ENCODE measurements at regions not wholly inside any gene's neighbourhood (a gene's known extent, or its start where the extent isn't known, plus 50 kb on each side); places are given as distances from the start of the nearest gene placed in this dataset.

DNA sequence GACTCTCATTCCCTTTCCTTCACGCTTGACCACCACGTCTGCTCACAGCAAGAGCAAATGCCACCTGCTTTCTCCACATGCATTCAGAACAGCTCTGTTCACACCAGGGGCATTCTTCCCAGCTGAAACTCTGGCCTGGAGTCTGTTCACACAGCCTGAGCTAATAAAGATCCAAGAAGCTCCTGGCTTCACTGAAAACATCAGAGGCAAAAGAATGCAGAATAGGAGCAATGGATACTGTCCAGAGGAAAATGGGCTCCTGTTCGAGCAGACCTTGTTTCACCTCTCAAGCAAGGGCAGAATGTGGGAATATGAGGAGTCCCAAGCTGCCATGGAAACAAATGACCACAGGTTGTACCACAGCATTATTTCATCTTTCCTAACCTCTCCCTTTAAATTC is 402.7 kb upstream of the TNC start:
- Histone ChIP-seq H3K27ac (ENCODE audit: low read length) (no peak overlapping the region), H3K9me3 (ENCODE audit: control insufficient read depth, insufficient read depth, low read depth, low read length) (no peaks in the 10 kb centered on the region), H3K4me1 (ENCODE audit: control insufficient read depth, insufficient read depth, low read length) (no peaks in the 10 kb centered on the region), H3K4me3 (ENCODE audit: low read depth in 2 of 2, low read length in 2 of 2) (no peak overlapping the region), H3K27me3 (ENCODE audit: control insufficient read depth, insufficient read depth, low read length) (no peaks in the 10 kb centered on the region), H3K36me3 (ENCODE audit: control insufficient read depth, insufficient read depth, low read length) (no peaks in the 10 kb centered on the region)
- intact Hi-C loops (cut with micrococcal nuclease; ENCODE audit: unreplicated experiment) (loop anchor here (5.0 to 10.0 kb wide), 2 partner anchors 503 to 786 kb away; no protein-coding TSS in a partner anchor), in situ Hi-C loops (cut with HindIII; ENCODE audit: low pct_unique_long_range_greater_than_20kb, low sequenced_read_pairs) (no loop called here)
- DNase-seq (ENCODE audit: low read depth, low spot score): no peak
- CTCF ChIA-PET: no interaction called here
- BruUV-seq (replicated peaks): no TSS peak
- TF ChIP-seq, protein P1, sequence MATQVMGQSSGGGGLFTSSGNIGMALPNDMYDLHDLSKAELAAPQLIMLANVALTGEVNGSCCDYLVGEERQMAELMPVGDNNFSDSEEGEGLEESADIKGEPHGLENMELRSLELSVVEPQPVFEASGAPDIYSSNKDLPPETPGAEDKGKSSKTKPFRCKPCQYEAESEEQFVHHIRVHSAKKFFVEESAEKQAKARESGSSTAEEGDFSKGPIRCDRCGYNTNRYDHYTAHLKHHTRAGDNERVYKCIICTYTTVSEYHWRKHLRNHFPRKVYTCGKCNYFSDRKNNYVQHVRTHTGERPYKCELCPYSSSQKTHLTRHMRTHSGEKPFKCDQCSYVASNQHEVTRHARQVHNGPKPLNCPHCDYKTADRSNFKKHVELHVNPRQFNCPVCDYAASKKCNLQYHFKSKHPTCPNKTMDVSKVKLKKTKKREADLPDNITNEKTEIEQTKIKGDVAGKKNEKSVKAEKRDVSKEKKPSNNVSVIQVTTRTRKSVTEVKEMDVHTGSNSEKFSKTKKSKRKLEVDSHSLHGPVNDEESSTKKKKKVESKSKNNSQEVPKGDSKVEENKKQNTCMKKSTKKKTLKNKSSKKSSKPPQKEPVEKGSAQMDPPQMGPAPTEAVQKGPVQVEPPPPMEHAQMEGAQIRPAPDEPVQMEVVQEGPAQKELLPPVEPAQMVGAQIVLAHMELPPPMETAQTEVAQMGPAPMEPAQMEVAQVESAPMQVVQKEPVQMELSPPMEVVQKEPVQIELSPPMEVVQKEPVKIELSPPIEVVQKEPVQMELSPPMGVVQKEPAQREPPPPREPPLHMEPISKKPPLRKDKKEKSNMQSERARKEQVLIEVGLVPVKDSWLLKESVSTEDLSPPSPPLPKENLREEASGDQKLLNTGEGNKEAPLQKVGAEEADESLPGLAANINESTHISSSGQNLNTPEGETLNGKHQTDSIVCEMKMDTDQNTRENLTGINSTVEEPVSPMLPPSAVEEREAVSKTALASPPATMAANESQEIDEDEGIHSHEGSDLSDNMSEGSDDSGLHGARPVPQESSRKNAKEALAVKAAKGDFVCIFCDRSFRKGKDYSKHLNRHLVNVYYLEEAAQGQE (IDR thresholded peaks at IDR 0.05; ENCODE audit: insufficient read depth in 1 of 2, low read depth in 2 of 2, low read length in 1 of 2): no peak
- no peak for TF ChIP-seq SIN3A (IDR thresholded peaks at IDR 0.05; ENCODE audit: borderline replicate concordance, insufficient read depth, low read depth, low read length)
- no peak for TF ChIP-seq TCF7L2 (IDR thresholded peaks at IDR 0.05; ENCODE audit: low read depth, low read length)
- TF ChIP-seq, protein P2, sequence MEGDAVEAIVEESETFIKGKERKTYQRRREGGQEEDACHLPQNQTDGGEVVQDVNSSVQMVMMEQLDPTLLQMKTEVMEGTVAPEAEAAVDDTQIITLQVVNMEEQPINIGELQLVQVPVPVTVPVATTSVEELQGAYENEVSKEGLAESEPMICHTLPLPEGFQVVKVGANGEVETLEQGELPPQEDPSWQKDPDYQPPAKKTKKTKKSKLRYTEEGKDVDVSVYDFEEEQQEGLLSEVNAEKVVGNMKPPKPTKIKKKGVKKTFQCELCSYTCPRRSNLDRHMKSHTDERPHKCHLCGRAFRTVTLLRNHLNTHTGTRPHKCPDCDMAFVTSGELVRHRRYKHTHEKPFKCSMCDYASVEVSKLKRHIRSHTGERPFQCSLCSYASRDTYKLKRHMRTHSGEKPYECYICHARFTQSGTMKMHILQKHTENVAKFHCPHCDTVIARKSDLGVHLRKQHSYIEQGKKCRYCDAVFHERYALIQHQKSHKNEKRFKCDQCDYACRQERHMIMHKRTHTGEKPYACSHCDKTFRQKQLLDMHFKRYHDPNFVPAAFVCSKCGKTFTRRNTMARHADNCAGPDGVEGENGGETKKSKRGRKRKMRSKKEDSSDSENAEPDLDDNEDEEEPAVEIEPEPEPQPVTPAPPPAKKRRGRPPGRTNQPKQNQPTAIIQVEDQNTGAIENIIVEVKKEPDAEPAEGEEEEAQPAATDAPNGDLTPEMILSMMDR (IDR thresholded peaks at IDR 0.05): no peak
- no peak for TF ChIP-seq POLR2AphosphoS5 (IDR thresholded peaks at IDR 0.05; ENCODE audit: low read depth, low read length)
- POLR2A ChIA-PET: no interaction called here
- no peak for ATAC-seq

DNA sequence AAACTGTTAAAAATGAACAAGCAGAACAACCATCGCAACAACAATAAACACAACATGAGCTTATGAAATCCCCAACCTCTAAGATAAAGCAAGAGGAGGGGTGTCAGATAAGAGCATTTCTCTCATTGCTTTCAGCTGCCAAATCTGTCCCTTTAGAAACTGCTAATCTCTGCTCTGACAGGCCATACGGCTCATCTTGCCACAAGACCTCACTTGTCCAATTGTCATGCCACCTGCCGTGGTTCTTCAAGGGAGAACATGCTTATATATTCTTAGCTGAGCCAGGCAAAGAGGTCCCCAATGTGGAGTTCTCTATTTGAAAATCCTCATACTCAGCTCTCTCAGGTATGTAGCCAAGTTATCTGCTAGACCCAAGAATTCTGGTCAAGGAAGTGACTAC is 405.0 kb upstream of the TNC start:
- TF ChIP-seq TCF7L2 (IDR thresholded peaks at IDR 0.05; ENCODE audit: low read depth, low read length): no peak
- TF ChIP-seq POLR2AphosphoS5 (IDR thresholded peaks at IDR 0.05; ENCODE audit: low read depth, low read length): no peak
- TF ChIP-seq, protein P1 (IDR thresholded peaks at IDR 0.05; ENCODE audit: insufficient read depth in 1 of 2, low read depth in 2 of 2, low read length in 1 of 2): no peak
- no peak for TF ChIP-seq SIN3A (IDR thresholded peaks at IDR 0.05; ENCODE audit: borderline replicate concordance, insufficient read depth, low read depth, low read length)
- TF ChIP-seq, protein P2 (IDR thresholded peaks at IDR 0.05): no peak
- no peaks in the 10 kb centered on the region for H3K27me3 ChIP-seq (ENCODE audit: control insufficient read depth, insufficient read depth, low read length)
- DNase-seq (ENCODE audit: low read depth, low spot score) (no peak), ATAC-seq (no peak)
- H3K9me3 ChIP-seq (ENCODE audit: control insufficient read depth, insufficient read depth, low read depth, low read length): no peaks in the 10 kb centered on the region
- H3K4me3 ChIP-seq (ENCODE audit: low read depth in 2 of 2, low read length in 2 of 2): no peak overlapping the region
- no TSS peak for BruUV-seq (replicated peaks)
- in situ Hi-C loops (cut with HindIII; ENCODE audit: low pct_unique_long_range_greater_than_20kb, low sequenced_read_pairs) (no loop called here), intact Hi-C loops (cut with micrococcal nuclease; ENCODE audit: unreplicated experiment) (loop anchor here (5.0 to 10.0 kb wide), 2 partner anchors 506 to 788 kb away; no protein-coding TSS in a partner anchor)
- H3K36me3 ChIP-seq (ENCODE audit: control insufficient read depth, insufficient read depth, low read length): no peaks in the 10 kb centered on the region
- ChIA-PET POLR2A (no interaction called here), CTCF (interaction anchor here (0.7 kb wide), 1 partner anchor 1602 kb away, joined by 3 read pairs; no protein-coding TSS in a partner anchor)
- H3K27ac ChIP-seq (ENCODE audit: low read length): no peak overlapping the region
- H3K4me1 ChIP-seq (ENCODE audit: control insufficient read depth, insufficient read depth, low read length): no peaks in the 10 kb centered on the region
